A549 (cell line): ENCODE measurements at regions not wholly inside any gene's neighbourhood (a gene's known extent, or its start where the extent isn't known, plus 50 kb on each side); places are given as distances from the start of the nearest gene placed in this dataset.

Experiments used
- ATAC-seq, 2 experiments: fragments of 200-7000 bp in 1 of 2; fragments of >200 bp in 1 of 2; cut with Nextera tagmentation in 1 of 2; cut with Tn5 transposase in 1 of 2; 3 replicates each; pipeline versions ENCODE4 v1.8.0 to v1.9.1; 2018 to 2020; ENCODE audit warnings: mild to moderate bottlenecking in 1 of 2, moderate library complexity in 1 of 2
- CTCF ChIA-PET: fragments of 300-600 bp; sonication (Branson Sonifier 250); formaldehyde crosslinking; extraction: SDS; loops from one replicate; lab custom pipeline; 2021; ENCODE audit warnings: antibody characterized with exemption, inconsistent platforms; lab: Yijun Ruan, JAX
- POLR2A ChIA-PET: fragments of 350-600 bp; formaldehyde crosslinking; extraction: SDS; loops from one replicate; lab custom pipeline; 2021; ENCODE audit warnings: antibody characterized with exemption, inconsistent platforms; lab: Yijun Ruan, JAX
- DNase-seq, 2 experiments: peaks; one replicate each; pipeline versions ENCODE4 v3.0.0 to v3.0.0-alpha.2; 2011 to 2016; ENCODE audit warnings: low read depth in 1 of 2, low spot score in 1 of 2
- FAIRE-seq: peaks from 2 replicates; lab custom pipeline; 2011; peaks lifted over from hg19 to GRCh38; lab: Jason Lieb, UNC
- H3K27ac ChIP-seq, 2 experiments: fragments of >200 bp; sonication (Bioruptor Twin); formaldehyde crosslinking; 3 replicates each; pipeline ENCODE4 v1.5.1; 2016 to 2017
- H3K4me1 ChIP-seq: fragments of >200 bp; sonication (Bioruptor Twin); formaldehyde crosslinking; 3 replicates; pipeline ENCODE4 v1.6.1; 2016
- H3K4me2 ChIP-seq: fragments of >200 bp; sonication (Bioruptor Twin); formaldehyde crosslinking; 3 replicates; pipeline ENCODE4 v1.6.1; 2016
- H3K4me3 ChIP-seq: fragments of >200 bp; sonication (Bioruptor Twin); formaldehyde crosslinking; 3 replicates; pipeline ENCODE4 v1.5.1; 2016
- H3K9me3 ChIP-seq: fragments of >200 bp; sonication (Bioruptor Twin); formaldehyde crosslinking; 3 replicates; pipeline ENCODE4 v1.6.1; 2016
- CBX2 ChIP-seq: fragments of 200-600 bp; sonication (generic); IDR thresholded peaks from 2 replicates; pipeline ENCODE4 v1.6.1; 2016; ENCODE audit warnings: low read depth, mild to moderate bottlenecking, borderline replicate concordance
- CEBPB ChIP-seq, 2 experiments: fragments of >200 bp in 1 of 2; sonication (Bioruptor Twin) in 1 of 2; formaldehyde crosslinking in 1 of 2; IDR thresholded peaks; 2 replicates each; pipeline ENCODE4 v1.6.1; 2012 to 2016
- CHD4 ChIP-seq: fragments of 200-600 bp; sonication (generic); IDR thresholded peaks from 2 replicates; pipeline ENCODE4 v1.6.1; 2016; ENCODE audit warnings: antibody characterized with exemption, mild to moderate bottlenecking, borderline replicate concordance
- EP300 ChIP-seq, 2 experiments: fragments of >200 bp; sonication (Bioruptor Twin); formaldehyde crosslinking; IDR thresholded peaks; 2 replicates in 1 of 2; 3 replicates in 1 of 2; pipeline ENCODE4 v1.6.1; 2016 to 2017
- FOSL2 ChIP-seq, 2 experiments: fragments of 450-650 bp in 1 of 2; fragments of >200 bp in 1 of 2; sonication (Bioruptor Twin) in 1 of 2; formaldehyde crosslinking; IDR thresholded peaks; 2 replicates each; pipeline versions ENCODE4 v1.5.0 to v1.6.1; 2016 to 2020; ENCODE audit warnings: mild to moderate bottlenecking in 1 of 2, moderate library complexity in 1 of 2
- GATA3 ChIP-seq: IDR thresholded peaks from 2 replicates; pipeline ENCODE4 v1.6.1; 2012; ENCODE audit warnings: borderline replicate concordance
- HDAC2 ChIP-seq: fragments of 200-600 bp; sonication (generic); IDR thresholded peaks from 2 replicates; pipeline ENCODE4 v1.6.1; 2016
- HOXB5 ChIP-seq: fragments of 250-450 bp; sonication (Bioruptor Pico); IDR thresholded peaks from 2 replicates; pipeline ENCODE4 v1.5.0; 2020; ENCODE audit warnings: mild to moderate bottlenecking, moderate library complexity
- MYC ChIP-seq: IDR thresholded peaks from 2 replicates; pipeline ENCODE4 v1.6.1; 2012; ENCODE audit warnings: mild to moderate bottlenecking, inconsistent platforms, low read length, improper control_type of control experiment, borderline replicate concordance
- NPAS2 ChIP-seq: fragments of 250-450 bp; sonication (Bioruptor Pico); IDR thresholded peaks from 2 replicates; pipeline ENCODE4 v1.8.0; 2022; ENCODE audit warnings: mild to moderate bottlenecking, moderate library complexity, borderline replicate concordance
- RAD21 ChIP-seq, 2 experiments: fragments of >200 bp in 1 of 2; sonication (Bioruptor Twin) in 1 of 2; formaldehyde crosslinking in 1 of 2; IDR thresholded peaks in 1 of 2; conservative IDR thresholded peaks in 1 of 2; 2 replicates in 1 of 2; 3 replicates in 1 of 2; pipeline ENCODE4 v1.6.1; 2012 to 2018; ENCODE audit warnings: inconsistent platforms in 1 of 2
- RARB ChIP-seq: fragments of 250-450 bp; sonication (Bioruptor Pico); IDR thresholded peaks from 2 replicates; pipeline ENCODE4 v1.8.0; 2021; ENCODE audit warnings: mild to moderate bottlenecking, moderate library complexity
- RFX5 ChIP-seq: fragments of 450-650 bp; IDR thresholded peaks from 2 replicates; pipeline ENCODE4 v1.7.1; 2014; ENCODE audit warnings: antibody characterized with exemption, mild to moderate bottlenecking, moderate library complexity
- WGBS: methylation state at CpG from one replicate; pipeline ENCODE4 v1.1.6; 2017; ENCODE audit errors: missing lambda C conversion rate; 5-methylcytosine and 5-hydroxymethylcytosine counted together
- TF ChIP-seq, protein P1 (sequence below): fragments of 450-650 bp; IDR thresholded peaks from 2 replicates; pipeline ENCODE4 v1.6.1; 2014; ENCODE audit warnings: antibody characterized with exemption
- TF ChIP-seq, protein P2 (sequence below): fragments of 200-600 bp; sonication (generic); IDR thresholded peaks from 2 replicates; pipeline ENCODE4 v1.6.1; 2016; ENCODE audit warnings: antibody characterized with exemption, mild to moderate bottlenecking, moderate library complexity
- TF ChIP-seq, protein P3 (sequence below): IDR thresholded peaks from 2 replicates; pipeline ENCODE4 v1.6.1; 2012
- TF ChIP-seq, protein P4 (sequence below): fragments of 250-450 bp; sonication (Bioruptor Pico); IDR thresholded peaks from 2 replicates; pipeline ENCODE4 v1.5.0; 2021; ENCODE audit warnings: mild to moderate bottlenecking, moderate library complexity, borderline replicate concordance

DNA sequence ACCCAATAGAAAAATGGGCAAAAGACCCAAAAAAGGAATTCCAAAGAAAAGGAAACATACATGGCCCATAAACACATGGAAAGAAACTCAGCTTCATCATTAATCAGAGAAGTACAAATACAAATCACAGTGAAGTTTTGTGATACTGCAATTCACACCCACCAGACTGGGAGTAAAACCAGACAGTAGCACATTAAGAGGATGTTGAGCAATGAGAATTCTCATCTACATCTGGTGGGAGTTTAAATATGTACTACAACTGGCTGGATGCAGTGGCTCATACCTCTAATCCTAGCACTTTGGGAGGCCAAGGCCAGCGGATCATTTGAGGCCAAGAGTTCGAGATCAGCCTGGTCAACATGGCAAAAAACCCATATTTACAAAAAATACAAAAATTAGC is 125.7 kb upstream of the PHACTR1 start (continued):
- TF ChIP-seq, protein P1, sequence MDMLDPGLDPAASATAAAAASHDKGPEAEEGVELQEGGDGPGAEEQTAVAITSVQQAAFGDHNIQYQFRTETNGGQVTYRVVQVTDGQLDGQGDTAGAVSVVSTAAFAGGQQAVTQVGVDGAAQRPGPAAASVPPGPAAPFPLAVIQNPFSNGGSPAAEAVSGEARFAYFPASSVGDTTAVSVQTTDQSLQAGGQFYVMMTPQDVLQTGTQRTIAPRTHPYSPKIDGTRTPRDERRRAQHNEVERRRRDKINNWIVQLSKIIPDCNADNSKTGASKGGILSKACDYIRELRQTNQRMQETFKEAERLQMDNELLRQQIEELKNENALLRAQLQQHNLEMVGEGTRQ = no peak
- TF ChIP-seq HOXB5 (CRISPR knock-in tag) (no peak), RARB (CRISPR knock-in tag) (no peak), MYC (no peak)
- TF ChIP-seq, protein P2, sequence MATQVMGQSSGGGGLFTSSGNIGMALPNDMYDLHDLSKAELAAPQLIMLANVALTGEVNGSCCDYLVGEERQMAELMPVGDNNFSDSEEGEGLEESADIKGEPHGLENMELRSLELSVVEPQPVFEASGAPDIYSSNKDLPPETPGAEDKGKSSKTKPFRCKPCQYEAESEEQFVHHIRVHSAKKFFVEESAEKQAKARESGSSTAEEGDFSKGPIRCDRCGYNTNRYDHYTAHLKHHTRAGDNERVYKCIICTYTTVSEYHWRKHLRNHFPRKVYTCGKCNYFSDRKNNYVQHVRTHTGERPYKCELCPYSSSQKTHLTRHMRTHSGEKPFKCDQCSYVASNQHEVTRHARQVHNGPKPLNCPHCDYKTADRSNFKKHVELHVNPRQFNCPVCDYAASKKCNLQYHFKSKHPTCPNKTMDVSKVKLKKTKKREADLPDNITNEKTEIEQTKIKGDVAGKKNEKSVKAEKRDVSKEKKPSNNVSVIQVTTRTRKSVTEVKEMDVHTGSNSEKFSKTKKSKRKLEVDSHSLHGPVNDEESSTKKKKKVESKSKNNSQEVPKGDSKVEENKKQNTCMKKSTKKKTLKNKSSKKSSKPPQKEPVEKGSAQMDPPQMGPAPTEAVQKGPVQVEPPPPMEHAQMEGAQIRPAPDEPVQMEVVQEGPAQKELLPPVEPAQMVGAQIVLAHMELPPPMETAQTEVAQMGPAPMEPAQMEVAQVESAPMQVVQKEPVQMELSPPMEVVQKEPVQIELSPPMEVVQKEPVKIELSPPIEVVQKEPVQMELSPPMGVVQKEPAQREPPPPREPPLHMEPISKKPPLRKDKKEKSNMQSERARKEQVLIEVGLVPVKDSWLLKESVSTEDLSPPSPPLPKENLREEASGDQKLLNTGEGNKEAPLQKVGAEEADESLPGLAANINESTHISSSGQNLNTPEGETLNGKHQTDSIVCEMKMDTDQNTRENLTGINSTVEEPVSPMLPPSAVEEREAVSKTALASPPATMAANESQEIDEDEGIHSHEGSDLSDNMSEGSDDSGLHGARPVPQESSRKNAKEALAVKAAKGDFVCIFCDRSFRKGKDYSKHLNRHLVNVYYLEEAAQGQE = no peak

DNA sequence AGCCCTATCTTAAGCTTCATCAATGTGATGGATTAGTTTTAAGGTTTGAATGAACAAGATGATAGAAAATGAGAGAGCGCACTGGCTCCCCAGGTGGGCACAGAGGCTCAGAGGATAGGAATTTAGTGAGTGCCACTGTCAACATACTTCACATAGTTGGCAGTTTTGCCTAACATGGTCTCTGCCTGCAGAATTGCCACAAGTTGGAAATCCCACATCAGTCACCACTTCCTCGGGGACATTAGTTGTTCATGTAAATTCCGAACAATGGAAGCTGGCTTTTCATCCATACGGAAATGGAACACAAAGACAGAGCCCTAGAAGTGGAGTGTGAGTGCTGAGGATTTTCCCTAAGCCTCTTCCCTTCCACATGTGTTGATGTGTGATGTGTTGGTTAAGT is 123.9 kb upstream of the PHACTR1 start:
- CTCF ChIA-PET = interaction anchor here (0.8 to 1.8 kb wide), 2 partner anchors 11 to 14 kb away, joined by 3 to 6 read pairs; no protein-coding TSS in a partner anchor
- TF ChIP-seq CHD4 (no peak), EP300 (IDR thresholded peaks at IDR 0.05) (peak in 1 of 2 experiments; percentile 24; a peak in 1 of 5 replicates), NPAS2 (CRISPR knock-in tag) (no peak), GATA3 (peak; percentile 73; the same call in 1 of the 2 replicates), CEBPB (IDR thresholded peaks at IDR 0.05) (peak in 1 of 2 experiments; percentile 61; a peak in 1 of 4 replicates), RFX5 (no peak), RAD21 (conservative IDR thresholded peaks at IDR 0.05 in 1 of 2, IDR thresholded peaks at IDR 0.05 in 1 of 2) (0 out of 5 replicates have a peak, but pooled peaks of 1 of the 2 experiments have one; percentile 14), CBX2 (no peak), HDAC2 (no peak), FOSL2 (IDR thresholded peaks at IDR 0.05) (no peak), FOSL2 (CRISPR knock-in tag; IDR thresholded peaks at IDR 0.05) (peak; percentile 49; the same call in 1 of the 2 replicates)
- TF ChIP-seq, protein P3, sequence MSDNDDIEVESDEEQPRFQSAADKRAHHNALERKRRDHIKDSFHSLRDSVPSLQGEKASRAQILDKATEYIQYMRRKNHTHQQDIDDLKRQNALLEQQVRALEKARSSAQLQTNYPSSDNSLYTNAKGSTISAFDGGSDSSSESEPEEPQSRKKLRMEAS = peak; percentile 47; the same call in 1 of the 2 replicates
- TF ChIP-seq, protein P4, sequence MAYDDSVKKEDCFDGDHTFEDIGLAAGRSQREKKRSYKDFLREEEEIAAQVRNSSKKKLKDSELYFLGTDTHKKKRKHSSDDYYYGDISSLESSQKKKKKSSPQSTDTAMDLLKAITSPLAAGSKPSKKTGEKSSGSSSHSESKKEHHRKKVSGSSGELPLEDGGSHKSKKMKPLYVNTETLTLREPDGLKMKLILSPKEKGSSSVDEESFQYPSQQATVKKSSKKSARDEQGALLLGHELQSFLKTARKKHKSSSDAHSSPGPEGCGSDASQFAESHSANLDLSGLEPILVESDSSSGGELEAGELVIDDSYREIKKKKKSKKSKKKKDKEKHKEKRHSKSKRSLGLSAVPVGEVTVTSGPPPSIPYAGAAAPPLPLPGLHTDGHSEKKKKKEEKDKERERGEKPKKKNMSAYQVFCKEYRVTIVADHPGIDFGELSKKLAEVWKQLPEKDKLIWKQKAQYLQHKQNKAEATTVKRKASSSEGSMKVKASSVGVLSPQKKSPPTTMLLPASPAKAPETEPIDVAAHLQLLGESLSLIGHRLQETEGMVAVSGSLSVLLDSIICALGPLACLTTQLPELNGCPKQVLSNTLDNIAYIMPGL (CRISPR knock-in tag) = no peak
- peak; percentile 43 to 75; a peak in 4 of 6 replicates for ATAC-seq
- no peak for FAIRE-seq
- H3K27ac ChIP-seq = peak overlapping the region; percentile 37 to 68
- 13% methylated on average over 4 of the region's 4 CpGs for WGBS
- peaks cover 43% of the 10 kb centered on the region for H3K4me1 ChIP-seq
- peak overlapping the region; percentile 56 for H3K4me2 ChIP-seq
- peak; percentile 9 to 64 for DNase-seq
- H3K9me3 ChIP-seq = no peaks in the 10 kb centered on the region
- POLR2A ChIA-PET = no interaction called here
- H3K4me3 ChIP-seq = no peak overlapping the region
